ENCODE measurements at regions not wholly inside any gene's neighbourhood (a gene's known extent, or its start where the extent isn't known, plus 50 kb on each side); places are given as distances from the start of the nearest gene placed in this dataset.

- DNase-seq (ENCODE audit: low read depth) = no peak
Measured at GRCh38 chr5:117065800-117066199, 491.2 kb upstream of the SEMA6A start.

- DNase-seq (ENCODE audit: low read depth) = no peak
Measured at GRCh38 chr5:117065161-117065560, 490.5 kb upstream of the SEMA6A start.

GRCh38 chr5:117060099-117060498, 485.5 kb upstream of the SEMA6A start:
- DNase-seq (ENCODE audit: low read depth) = no peak

DNA sequence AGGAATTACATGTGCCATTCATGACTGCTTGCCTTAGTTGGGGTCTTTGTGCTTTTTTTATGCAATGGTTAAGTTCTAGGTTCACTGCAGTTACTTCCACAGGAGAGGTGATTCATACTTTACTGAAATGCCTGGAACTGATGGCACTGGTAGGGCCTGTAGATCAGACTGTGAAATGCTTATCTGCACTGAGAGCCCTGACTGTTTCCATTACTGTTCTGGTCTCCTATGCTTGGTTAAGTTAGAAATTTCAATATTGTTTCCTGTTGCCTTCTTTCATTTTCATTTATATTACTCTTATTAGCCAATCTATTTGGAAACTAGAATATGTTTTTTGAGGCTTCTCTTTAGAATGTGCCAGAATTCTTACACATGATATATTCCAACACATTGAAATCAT, 484.1 kb upstream of the SEMA6A start:
- no peak for DNase-seq (ENCODE audit: low read depth)

GRCh38 chr5:117055517-117055916, 480.9 kb upstream of the SEMA6A start:
- DNase-seq (ENCODE audit: low read depth) = no peak

- no peak for DNase-seq (ENCODE audit: low read depth)
Measured at GRCh38 chr5:117054911-117055310, 480.3 kb upstream of the SEMA6A start.

- DNase-seq (ENCODE audit: low read depth) = no peak
Measured at GRCh38 chr5:117054141-117054540, 479.5 kb upstream of the SEMA6A start.

- DNase-seq (ENCODE audit: low read depth) = no peak
Measured at GRCh38 chr5:117041926-117042595, 467.4 kb upstream of the SEMA6A start.

- DNase-seq (ENCODE audit: low read depth) = no peak
Measured at GRCh38 chr5:117039035-117039434, 464.4 kb upstream of the SEMA6A start.

GRCh38 chr5:117027384-117027783, 452.8 kb upstream of the SEMA6A start:
- no peak for DNase-seq (ENCODE audit: low read depth)

DNA sequence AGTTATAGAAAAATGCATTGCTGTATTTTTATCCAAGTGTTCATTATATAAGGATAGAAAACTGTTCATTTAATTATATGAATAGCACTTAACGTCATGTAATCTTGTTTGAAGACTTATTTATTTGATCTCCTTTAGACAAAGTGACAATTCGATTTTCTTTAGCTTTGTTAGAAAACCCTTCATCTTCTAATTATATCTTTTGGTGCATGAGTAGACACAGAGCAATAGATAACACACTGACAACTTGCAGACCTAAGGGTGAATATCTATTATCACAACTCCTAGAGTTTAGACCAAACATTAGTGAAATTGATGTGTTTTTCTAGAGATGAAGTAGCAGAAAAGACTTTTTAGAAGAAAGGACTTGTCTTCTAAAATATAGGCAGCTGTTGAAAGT, 446.4 kb upstream of the SEMA6A start:
- DNase-seq (ENCODE audit: low read depth) = no peak

DNA sequence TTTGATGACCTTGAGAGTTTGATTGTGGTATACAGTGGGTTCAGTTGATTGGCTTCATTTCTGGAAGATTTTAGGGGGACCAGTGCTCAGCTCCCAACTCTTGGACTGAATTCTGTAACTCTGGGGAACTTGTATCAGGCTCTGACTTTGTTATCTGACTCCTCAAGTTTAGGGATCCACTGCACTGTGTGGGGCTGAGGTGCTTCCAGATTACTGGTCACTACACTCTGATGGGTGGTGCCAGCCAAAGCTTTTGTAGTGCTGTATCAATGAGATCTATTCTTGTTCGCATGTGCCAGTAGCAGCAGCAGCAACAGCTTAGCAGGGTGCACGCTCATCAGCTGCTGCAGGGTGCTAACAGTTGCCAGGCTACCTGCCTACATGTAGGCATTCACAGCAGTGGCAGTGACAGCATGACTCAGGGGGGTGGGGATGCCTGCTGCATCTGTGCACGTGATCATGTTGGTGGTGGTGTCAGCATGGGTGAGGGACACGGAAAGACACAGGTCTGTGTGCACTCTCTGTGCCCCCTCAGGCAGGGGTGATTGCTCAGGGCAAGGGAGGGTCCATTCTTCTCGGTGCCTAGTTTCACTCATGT, 438.8 kb upstream of the SEMA6A start:
- DNase-seq (ENCODE audit: low read depth) = no peak

GRCh38 chr5:117010574-117010973, 436.0 kb upstream of the SEMA6A start:
- DNase-seq (ENCODE audit: low read depth) = no peak

GRCh38 chr5:116998024-116998423, 423.4 kb upstream of the SEMA6A start:
- no peak for DNase-seq (ENCODE audit: low read depth)

DNA sequence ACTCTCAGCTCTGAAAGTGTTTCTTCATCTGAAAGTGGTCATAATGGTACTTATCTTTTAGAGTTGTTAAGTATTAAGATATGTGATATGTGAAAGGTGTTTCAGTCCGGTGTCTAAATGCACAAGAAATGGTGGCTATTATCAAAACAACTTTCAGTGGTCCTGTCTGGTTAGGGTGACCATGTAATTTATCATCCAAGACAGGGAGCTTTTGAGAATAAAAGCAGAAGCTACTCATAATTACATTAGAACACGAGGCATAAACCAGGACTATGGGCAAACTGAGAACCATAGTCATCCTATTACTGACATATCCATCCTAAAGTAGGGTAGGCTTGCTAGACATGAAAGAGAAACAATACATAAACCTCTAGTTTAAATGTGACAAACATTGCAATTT, 418.1 kb upstream of the SEMA6A start:
- DNase-seq (ENCODE audit: low read depth) = no peak

DNA sequence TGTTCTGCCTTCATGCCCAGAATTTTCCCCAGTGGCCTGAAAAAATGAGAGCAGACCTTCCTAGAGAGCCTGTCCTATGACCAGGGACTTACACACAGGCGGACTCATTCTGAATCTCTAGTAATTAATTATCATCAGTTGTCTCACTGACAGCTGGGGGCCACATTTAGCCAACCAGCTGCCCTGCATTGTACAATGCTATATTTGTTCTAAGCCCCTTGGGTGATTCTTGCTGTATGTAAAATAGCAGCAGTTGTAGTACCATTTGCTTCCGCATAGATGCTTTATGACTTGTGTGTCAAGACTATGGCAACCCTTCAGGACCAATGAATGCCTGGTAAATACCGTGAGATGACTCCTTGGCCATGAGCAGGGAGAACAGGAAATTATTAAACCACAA, 415.4 kb upstream of the SEMA6A start:
- no peak for DNase-seq (ENCODE audit: low read depth)

DNA sequence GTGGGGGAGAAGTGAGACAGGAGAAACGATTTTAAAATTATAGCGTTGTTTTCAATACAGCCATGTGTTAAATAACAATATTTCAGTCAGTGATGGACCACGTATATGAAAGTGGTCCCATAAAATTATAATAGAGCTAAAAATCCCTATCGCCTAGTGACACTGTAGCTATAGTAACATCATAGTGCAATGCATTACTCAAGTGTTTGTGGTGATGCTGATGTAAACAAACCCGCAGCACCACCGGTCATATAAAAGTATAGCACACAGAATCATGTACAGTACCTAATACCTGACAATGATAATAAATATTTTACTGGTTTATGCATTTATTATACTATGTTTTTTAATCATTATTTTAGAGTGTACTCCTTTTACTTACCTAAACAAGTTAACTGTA, 407.4 kb upstream of the SEMA6A start:
- no peak for DNase-seq (ENCODE audit: low read depth)

DNA sequence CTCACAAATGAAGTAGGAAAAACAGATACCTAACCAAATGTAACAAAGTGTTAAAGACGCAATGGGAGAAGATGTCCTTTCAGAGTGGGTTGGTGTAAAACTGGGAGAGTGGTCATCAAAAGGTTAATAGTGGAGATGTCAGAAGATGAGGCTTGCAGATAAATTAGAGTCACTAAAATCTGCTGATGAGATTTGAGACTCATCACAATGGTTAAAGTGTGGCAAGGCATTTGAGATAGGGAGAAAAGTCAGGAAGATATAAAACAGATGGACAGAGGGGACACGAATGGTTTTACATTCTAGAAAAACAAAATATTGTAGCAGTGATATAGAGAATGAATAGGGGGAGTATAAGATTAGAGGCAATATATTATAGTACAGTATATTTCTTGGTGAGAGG, 406.0 kb upstream of the SEMA6A start:
- DNase-seq (ENCODE audit: low read depth) = no peak

GRCh38 chr5:116976767-116977166, 402.1 kb upstream of the SEMA6A start:
- no peak for DNase-seq (ENCODE audit: low read depth)

- no peak for DNase-seq (ENCODE audit: low read depth)
Measured at GRCh38 chr5:116971131-116971530, 396.5 kb upstream of the SEMA6A start.

DNA sequence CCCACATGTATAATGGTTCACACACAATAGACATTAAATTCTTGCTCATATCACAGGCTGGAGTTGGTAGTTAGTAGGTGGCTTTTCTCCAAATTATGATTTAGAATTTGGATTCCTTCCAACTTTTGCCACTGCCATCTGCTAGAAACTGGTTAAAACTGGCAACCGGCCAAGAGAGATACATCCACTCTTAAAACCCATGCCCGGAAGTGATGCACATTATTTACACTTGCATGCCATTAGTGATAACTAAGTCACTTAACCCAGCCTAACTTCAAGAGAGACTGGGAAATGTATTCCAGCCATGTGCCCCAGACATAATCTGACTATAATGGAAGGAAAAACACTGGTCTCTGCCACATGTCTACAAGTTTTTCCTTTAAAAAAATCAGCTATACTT, 395.7 kb upstream of the SEMA6A start:
- DNase-seq (ENCODE audit: low read depth) = no peak

- DNase-seq (ENCODE audit: low read depth) = no peak
Measured at GRCh38 chr5:116964438-116964837, 389.8 kb upstream of the SEMA6A start.

DNA sequence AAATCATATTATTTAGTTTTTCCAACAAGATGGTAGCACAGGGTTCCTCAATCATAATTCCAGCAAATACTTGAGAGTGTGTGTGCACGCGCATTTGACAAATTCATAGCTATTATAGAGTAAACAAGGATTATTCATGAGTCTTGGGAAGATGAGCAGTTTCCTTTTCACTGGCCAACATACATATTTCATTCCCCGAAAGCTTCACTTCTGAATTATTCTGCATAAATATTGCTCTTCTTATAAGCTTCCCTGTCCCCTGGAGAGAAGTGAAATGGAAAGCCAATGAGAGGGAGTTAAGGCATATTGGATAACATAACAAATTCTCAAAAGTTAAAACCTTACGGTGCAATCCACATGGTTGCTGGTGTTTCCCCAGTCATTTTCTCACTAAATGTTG, 386.4 kb upstream of the SEMA6A start:
- no peak for DNase-seq (ENCODE audit: low read depth)

DNA sequence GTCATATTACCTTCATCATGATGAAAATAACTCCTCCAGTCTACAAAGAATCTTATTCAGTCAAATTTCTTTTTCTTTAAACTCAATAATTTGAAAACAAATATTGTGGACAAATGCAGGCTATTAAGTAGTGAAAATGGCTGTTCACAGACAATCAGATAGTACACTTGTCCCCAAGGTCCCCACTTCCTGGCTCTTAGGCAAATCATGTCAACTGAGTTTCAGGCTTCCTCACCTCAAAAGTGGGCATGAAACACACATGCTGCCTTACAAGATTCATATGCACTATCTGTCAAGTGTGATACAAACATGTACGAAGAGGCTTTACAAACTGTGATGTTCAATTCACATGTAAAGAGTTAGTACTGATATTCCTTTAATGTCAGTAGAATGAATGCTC, 385.2 kb upstream of the SEMA6A start:
- no peak for DNase-seq (ENCODE audit: low read depth)

Measured in CMK (cell line).